B cell (primary cell): ENCODE measurements at regions not wholly inside any gene's neighbourhood (a gene's known extent, or its start where the extent isn't known, plus 50 kb on each side); places are given as distances from the start of the nearest gene placed in this dataset.

Source experiments
- ATAC-seq: fragments of 200-7000 bp; cut with Tn5 transposase; one replicate; pipeline ENCODE4 v1.10.0; 2021; ENCODE audit warnings: low read depth, mild to moderate bottlenecking, moderate number of reproducible peaks, moderate library complexity
- CTCF ChIA-PET: fragments of 350-600 bp; sonication (Branson Sonifier 250); formaldehyde crosslinking; loops from one replicate; lab custom pipeline; 2021; ENCODE audit warnings: antibody characterized with exemption, inconsistent platforms; lab: Charles Lee
- POLR2A ChIA-PET: fragments of 350-600 bp; sonication (Branson Sonifier 250); formaldehyde crosslinking; loops from one replicate; lab custom pipeline; 2021; ENCODE audit warnings: antibody characterized with exemption; lab: Charles Lee
- DNase-seq: peaks from one replicate; pipeline ENCODE4 v3.0.0; 2013
- H2AFZ ChIP-seq: 2 replicates; pipeline ENCODE4 v1.6.1; 2012; ENCODE audit warnings: mild to moderate bottlenecking, low read depth, low read length; ENCODE audit not compliant: insufficient read depth, poor library complexity, severe bottlenecking
- H3K27ac ChIP-seq, 2 donors: 1 replicate in 1 of 2; 2 replicates in 1 of 2; pipeline ENCODE4 v1.5.1; 2012 to 2013; ENCODE audit warnings: low read length in 2 of 2, mild to moderate bottlenecking in 2 of 2, moderate library complexity in 1 of 2
- H3K27me3 ChIP-seq, 4 experiments: fragments of 200-600 bp in 1 of 4; sonication (generic) in 1 of 4; replicated peaks in 1 of 4; 1 replicate in 2 of 4; 2 replicates in 2 of 4; pipeline versions ENCODE4 v1.6.1 to v1.7.0; 2013 to 2016; ENCODE audit warnings: low read length in 3 of 4, mild to moderate bottlenecking in 2 of 4, mixed read lengths in 1 of 4, moderate library complexity in 1 of 4; ENCODE audit not compliant: insufficient read depth in 4 of 4, control insufficient read depth in 3 of 4; ENCODE audit errors: control extremely low read depth in 1 of 4
- H3K36me3 ChIP-seq, 2 experiments: replicated peaks in 1 of 2; 1 replicate in 1 of 2; 2 replicates in 1 of 2; pipeline versions ENCODE4 v1.6.1 to v1.7.1; 2013; ENCODE audit warnings: low read length in 1 of 2; ENCODE audit not compliant: insufficient read depth in 2 of 2, control insufficient read depth in 1 of 2; ENCODE audit errors: control extremely low read depth in 1 of 2, extremely low read depth in 1 of 2
- H3K4me1 ChIP-seq, 2 donors: fragments of 200-600 bp in 1 of 2; sonication (generic) in 1 of 2; 1 replicate in 1 of 2; 2 replicates in 1 of 2; pipeline versions ENCODE4 v1.5.1 to v1.6.1; 2013 to 2017; ENCODE audit warnings: low read length in 2 of 2; ENCODE audit not compliant: control insufficient read depth in 2 of 2, insufficient read depth in 2 of 2
- H3K4me2 ChIP-seq: replicated peaks from 2 replicates; pipeline ENCODE3; 2012; ENCODE audit warnings: mild to moderate bottlenecking, low read depth, low read length; ENCODE audit not compliant: poor library complexity, severe bottlenecking
- H3K4me3 ChIP-seq, 5 experiments: fragments of 200-600 bp in 1 of 5; sonication (generic) in 1 of 5; 1 replicate in 3 of 5; 2 replicates in 2 of 5; pipeline versions ENCODE4 v1.5.1 to v1.7.0; 2011 to 2016; ENCODE audit warnings: low read length in 4 of 5, mild to moderate bottlenecking in 4 of 5, low read depth in 2 of 5, control low read depth in 1 of 5, moderate library complexity in 1 of 5; ENCODE audit not compliant: insufficient read depth in 1 of 5; ENCODE audit errors: control extremely low read depth in 1 of 5, extremely low read depth in 1 of 5
- H3K79me2 ChIP-seq: fragments of 200-600 bp; sonication (generic); one replicate; pipeline ENCODE4 v1.6.0; 2016; ENCODE audit warnings: low read length; ENCODE audit not compliant: control insufficient read depth, insufficient read depth
- H3K9ac ChIP-seq: fragments of 200-600 bp; sonication (generic); 2 replicates; pipeline ENCODE4 v1.6.1; 2017; ENCODE audit warnings: mild to moderate bottlenecking, low read length, moderate library complexity
- H3K9me3 ChIP-seq, 3 donors: one replicate each; pipeline versions ENCODE4 v1.6.1 to v1.7.1; 2013; ENCODE audit warnings: low read length in 2 of 3; ENCODE audit not compliant: control insufficient read depth in 2 of 3, insufficient read depth in 1 of 3; ENCODE audit errors: control extremely low read depth in 1 of 3
- H4K20me1 ChIP-seq: 2 replicates; pipeline ENCODE4 v1.6.0; 2012; ENCODE audit warnings: mild to moderate bottlenecking, low read length; ENCODE audit not compliant: insufficient read depth, control insufficient read depth, poor library complexity, severe bottlenecking
- H3K27ac Mint-ChIP-seq: one replicate; pipeline ENCODE4 v1.8.0; 2021; ENCODE audit warnings: mixed read lengths
- H3K27me3 Mint-ChIP-seq: one replicate; pipeline ENCODE4 v1.8.0; 2021; ENCODE audit warnings: mixed read lengths
- H3K4me1 Mint-ChIP-seq: one replicate; pipeline ENCODE4 v1.8.0; 2021; ENCODE audit warnings: mixed read lengths
- H3K4me3 Mint-ChIP-seq: one replicate; pipeline ENCODE4 v1.8.0; 2021; ENCODE audit warnings: mixed read lengths
- H3K9me3 Mint-ChIP-seq: one replicate; pipeline ENCODE4 v1.8.0; 2022; ENCODE audit warnings: mixed read lengths; ENCODE audit not compliant: insufficient read depth
- EZH2 ChIP-seq: IDR thresholded peaks from 2 replicates; pipeline ENCODE4 v1.6.1; 2012; ENCODE audit warnings: borderline replicate concordance, low read depth, mild to moderate bottlenecking, moderate library complexity, low read length; ENCODE audit not compliant: insufficient read depth, poor library complexity, severe bottlenecking
- WGBS: methylation state at CpG from one replicate; pipeline ENCODE4 v1.1.5; 2013; ENCODE audit warnings: missing lambda C conversion rate; ENCODE audit not compliant: insufficient coverage; 5-methylcytosine and 5-hydroxymethylcytosine counted together
- intact Hi-C: fragments of 100-400 bp; cut with micrococcal nuclease; formaldehyde crosslinking; loops from one replicate; pipeline ENCODE4 v1.10.0; 2022
- TF ChIP-seq, protein P1 (sequence below): fragments of 200-600 bp; IDR thresholded peaks from one replicate; pipeline ENCODE4 v1.8.0; 2022; ENCODE audit warnings: antibody characterized with exemption, mild to moderate bottlenecking

DNA sequence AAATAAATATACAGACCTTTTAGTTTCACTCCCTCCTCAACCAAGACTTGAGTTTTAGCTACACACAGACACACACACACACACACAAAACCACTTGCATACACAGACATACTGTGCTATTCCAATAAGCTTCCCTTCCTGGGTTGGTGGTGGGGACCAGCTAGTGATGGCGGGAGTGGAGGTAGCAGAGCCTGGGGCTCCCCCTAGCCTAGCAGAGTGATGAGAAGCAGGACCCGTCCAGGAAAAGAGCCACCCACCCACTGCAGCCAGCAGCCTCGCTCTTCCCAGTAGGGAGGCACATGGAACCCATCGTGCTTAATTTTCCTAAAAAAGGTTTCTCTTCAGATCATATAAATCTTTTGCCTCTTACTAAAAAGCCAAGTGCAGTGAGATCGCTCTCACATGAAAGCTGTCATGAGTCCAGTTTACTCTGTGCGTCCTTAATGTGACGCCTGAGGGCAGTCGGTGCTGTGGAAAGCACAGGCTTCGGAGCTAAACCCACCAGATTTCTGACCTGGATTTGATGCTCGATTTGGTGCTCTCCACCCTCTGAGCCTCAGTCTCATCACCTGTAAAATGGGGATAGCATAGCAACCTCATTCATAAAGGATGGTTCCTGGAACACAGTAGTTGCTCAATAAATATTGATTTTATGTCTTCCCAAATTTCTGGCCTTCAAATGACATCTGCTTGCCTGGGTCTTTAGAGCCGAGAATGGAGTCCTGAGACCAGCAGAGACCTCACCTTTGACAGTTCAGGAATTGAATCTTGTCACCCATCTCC, 60.1 kb upstream of the YWHAQ start:
- H3K4me3 Mint-ChIP-seq: no peak overlapping the region
- no peak for DNase-seq
- Histone ChIP-seq H3K27me3 (no peaks in the 10 kb centered on the region), H2AFZ (no peak overlapping the region), H3K79me2 (no peaks in the 10 kb centered on the region), H4K20me1 (no peaks in the 10 kb centered on the region), H3K4me1 (no peaks in the 10 kb centered on the region), H3K9ac (no peak overlapping the region), H3K4me2 (no peak overlapping the region), H3K9me3 (no peaks in the 10 kb centered on the region), H3K4me3 (no peak overlapping the region), H3K27ac (no peak overlapping the region), H3K36me3 (no peaks in the 10 kb centered on the region)
- no peaks in the 10 kb centered on the region for H3K9me3 Mint-ChIP-seq
- no peaks in the 10 kb centered on the region for H3K27me3 Mint-ChIP-seq
- ChIA-PET POLR2A (no interaction called here), CTCF (no interaction called here)
- intact Hi-C loops: no loop called here
- 95% methylated on average over 10 of the region's 11 CpGs for WGBS
- H3K4me1 Mint-ChIP-seq: peaks cover 9% of the 10 kb centered on the region
- TF ChIP-seq, protein P1, sequence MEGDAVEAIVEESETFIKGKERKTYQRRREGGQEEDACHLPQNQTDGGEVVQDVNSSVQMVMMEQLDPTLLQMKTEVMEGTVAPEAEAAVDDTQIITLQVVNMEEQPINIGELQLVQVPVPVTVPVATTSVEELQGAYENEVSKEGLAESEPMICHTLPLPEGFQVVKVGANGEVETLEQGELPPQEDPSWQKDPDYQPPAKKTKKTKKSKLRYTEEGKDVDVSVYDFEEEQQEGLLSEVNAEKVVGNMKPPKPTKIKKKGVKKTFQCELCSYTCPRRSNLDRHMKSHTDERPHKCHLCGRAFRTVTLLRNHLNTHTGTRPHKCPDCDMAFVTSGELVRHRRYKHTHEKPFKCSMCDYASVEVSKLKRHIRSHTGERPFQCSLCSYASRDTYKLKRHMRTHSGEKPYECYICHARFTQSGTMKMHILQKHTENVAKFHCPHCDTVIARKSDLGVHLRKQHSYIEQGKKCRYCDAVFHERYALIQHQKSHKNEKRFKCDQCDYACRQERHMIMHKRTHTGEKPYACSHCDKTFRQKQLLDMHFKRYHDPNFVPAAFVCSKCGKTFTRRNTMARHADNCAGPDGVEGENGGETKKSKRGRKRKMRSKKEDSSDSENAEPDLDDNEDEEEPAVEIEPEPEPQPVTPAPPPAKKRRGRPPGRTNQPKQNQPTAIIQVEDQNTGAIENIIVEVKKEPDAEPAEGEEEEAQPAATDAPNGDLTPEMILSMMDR: no peak
- no peak for TF ChIP-seq EZH2
- ATAC-seq: no peak
- no peak overlapping the region for H3K27ac Mint-ChIP-seq

DNA sequence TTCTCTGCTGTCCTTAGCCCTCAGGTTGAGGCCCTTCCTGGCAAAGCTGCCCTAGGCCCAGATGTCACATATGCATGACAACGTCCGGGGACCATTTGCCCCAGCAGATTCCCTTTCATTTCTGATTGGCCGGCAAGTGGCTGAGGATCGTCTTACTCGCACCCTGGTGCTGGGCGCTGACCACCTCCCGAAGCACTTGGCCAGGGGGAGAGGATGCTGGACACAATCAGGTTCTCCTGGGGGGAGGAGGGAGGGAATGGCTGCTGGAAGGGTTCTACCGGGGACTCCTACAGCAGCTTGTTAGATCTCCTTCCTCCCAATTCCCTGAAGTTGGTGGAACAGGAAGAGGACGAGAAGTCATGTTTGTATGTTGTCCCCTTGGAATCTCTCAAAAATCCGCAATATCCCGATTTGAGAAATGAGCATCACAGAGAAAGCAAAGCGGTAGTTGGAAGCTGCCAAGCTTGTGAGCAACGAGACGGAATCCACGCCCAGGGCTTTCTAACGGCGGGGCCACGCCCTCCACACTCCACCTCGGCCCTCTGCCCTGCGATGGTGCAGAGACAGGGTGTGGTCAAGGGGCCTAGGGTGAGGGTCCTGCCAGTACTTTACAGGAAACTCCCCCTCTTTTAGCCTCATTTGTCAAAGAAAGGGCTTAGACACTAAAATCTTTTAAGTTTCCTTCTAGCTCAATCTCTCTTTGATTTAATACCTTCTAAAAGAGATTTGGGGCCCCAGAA, 61.8 kb upstream of the YWHAQ start:
- Histone ChIP-seq H3K9ac (no peak overlapping the region), H3K36me3 (no peaks in the 10 kb centered on the region), H3K79me2 (no peaks in the 10 kb centered on the region), H3K4me2 (peak overlapping the region; percentile 11), H3K9me3 (no peaks in the 10 kb centered on the region), H3K4me1 (no peaks in the 10 kb centered on the region), H4K20me1 (no peaks in the 10 kb centered on the region), H2AFZ (peak overlapping the region; percentile 33), H3K27me3 (no peaks in the 10 kb centered on the region), H3K4me3 (no peak overlapping the region), H3K27ac (no peak overlapping the region)
- CTCF ChIA-PET: no interaction called here
- Mint-ChIP-seq H3K27ac (no peak overlapping the region), H3K27me3 (peaks cover 2% of the 10 kb centered on the region), H3K4me1 (peaks cover 9% of the 10 kb centered on the region), H3K4me3 (no peak overlapping the region), H3K9me3 (no peaks in the 10 kb centered on the region)
- POLR2A ChIA-PET: no interaction called here
- ATAC-seq (no peak), DNase-seq (no peak)
- TF ChIP-seq, protein P1: no peak
- no peak for TF ChIP-seq EZH2
- 84% methylated on average over 15 of the region's 20 CpGs for WGBS
- intact Hi-C loops: no loop called here
